NB4 (cell line): ENCODE measurements at regions not wholly inside any gene's neighbourhood (a gene's known extent, or its start where the extent isn't known, plus 50 kb on each side); places are given as distances from the start of the nearest gene placed in this dataset.

ENCODE experiments used
- DNase-seq: peaks from one replicate; pipeline ENCODE4 v3.0.0; 2010; ENCODE audit warnings: low read depth
- H3K4me3 ChIP-seq: one replicate; pipeline ENCODE4 v1.5.1; 2011; ENCODE audit warnings: mild to moderate bottlenecking, low read depth, low read length, moderate library complexity
- MYC ChIP-seq: IDR thresholded peaks from 2 replicates; pipeline ENCODE4 v1.6.1; 2011; ENCODE audit warnings: low read depth, low read length
- POLR2A ChIP-seq: IDR thresholded peaks from 2 replicates; pipeline ENCODE4 v1.6.1; 2011; ENCODE audit warnings: mild to moderate bottlenecking; ENCODE audit not compliant: insufficient read length; ENCODE audit errors: extremely low read depth
- TF ChIP-seq, protein P1 (sequence below): IDR thresholded peaks from 2 replicates; pipeline ENCODE4 v1.6.1; 2011; ENCODE audit warnings: low read depth, low read length
- TF ChIP-seq, protein P2 (sequence below): IDR thresholded peaks from one replicate; pipeline ENCODE4 v1.5.1; 2012; ENCODE audit warnings: low read depth, low read length

DNA sequence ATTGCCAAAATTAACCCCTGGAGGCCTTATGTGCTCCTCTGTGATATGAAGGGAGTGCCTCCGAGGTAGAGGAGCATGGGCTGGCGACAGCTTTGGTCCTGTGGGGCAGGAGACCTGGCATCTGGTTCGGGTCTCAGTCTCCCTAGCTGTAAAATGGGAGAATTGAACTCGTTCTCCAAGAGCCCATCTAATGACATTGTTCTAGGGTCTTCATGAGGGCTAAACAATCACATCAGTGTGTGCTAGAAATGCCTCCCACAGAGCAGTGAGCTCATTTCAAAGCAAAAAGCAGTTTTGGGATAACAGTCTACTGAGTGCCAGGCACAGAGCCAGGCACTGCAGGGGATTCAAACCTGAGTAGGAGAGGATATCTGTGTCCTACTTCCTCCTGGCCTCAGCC, 248.0 kb downstream of the RPS24 start:
- no peak overlapping the region for H3K4me3 ChIP-seq
- no peak for DNase-seq
- TF ChIP-seq POLR2A = no peak
- TF ChIP-seq, protein P1, sequence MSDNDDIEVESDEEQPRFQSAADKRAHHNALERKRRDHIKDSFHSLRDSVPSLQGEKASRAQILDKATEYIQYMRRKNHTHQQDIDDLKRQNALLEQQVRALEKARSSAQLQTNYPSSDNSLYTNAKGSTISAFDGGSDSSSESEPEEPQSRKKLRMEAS = no peak
- no peak for TF ChIP-seq MYC
- TF ChIP-seq, protein P2, sequence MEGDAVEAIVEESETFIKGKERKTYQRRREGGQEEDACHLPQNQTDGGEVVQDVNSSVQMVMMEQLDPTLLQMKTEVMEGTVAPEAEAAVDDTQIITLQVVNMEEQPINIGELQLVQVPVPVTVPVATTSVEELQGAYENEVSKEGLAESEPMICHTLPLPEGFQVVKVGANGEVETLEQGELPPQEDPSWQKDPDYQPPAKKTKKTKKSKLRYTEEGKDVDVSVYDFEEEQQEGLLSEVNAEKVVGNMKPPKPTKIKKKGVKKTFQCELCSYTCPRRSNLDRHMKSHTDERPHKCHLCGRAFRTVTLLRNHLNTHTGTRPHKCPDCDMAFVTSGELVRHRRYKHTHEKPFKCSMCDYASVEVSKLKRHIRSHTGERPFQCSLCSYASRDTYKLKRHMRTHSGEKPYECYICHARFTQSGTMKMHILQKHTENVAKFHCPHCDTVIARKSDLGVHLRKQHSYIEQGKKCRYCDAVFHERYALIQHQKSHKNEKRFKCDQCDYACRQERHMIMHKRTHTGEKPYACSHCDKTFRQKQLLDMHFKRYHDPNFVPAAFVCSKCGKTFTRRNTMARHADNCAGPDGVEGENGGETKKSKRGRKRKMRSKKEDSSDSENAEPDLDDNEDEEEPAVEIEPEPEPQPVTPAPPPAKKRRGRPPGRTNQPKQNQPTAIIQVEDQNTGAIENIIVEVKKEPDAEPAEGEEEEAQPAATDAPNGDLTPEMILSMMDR = no peak

DNA sequence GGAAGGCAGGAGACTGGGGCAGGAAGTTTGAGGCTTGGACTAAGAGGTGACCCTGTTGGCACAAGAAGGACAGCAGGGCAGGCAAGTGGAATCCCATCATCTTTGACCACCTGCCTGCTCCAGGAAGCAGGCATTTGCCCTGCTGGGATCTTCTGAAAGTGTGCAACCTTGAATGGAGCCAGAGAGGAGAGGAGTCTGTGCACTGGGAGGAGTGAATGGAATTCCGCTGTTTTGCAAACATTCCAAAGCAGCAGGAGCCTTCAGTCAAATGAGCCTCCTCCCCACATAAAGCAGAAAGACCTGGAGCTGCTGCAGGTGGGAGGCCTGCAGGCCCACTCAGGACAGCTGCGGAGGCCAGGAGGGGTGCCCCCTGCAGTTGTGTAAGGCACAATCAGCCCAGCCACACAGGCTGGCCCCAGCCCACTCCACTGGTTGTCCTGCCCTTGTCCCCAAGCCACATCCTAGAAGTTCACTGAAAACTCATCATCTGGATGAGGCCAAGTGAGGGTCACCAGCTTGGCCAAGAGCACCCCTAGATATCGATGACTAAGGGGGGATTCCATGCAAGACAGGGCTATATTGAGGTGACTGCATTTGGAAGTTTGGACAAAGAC, 249.5 kb downstream of the RPS24 start:
- H3K4me3 ChIP-seq = no peak overlapping the region
- no peak for TF ChIP-seq POLR2A
- TF ChIP-seq, protein P1 = no peak
- TF ChIP-seq, protein P2 = no peak
- TF ChIP-seq MYC = no peak
- no peak for DNase-seq

DNA sequence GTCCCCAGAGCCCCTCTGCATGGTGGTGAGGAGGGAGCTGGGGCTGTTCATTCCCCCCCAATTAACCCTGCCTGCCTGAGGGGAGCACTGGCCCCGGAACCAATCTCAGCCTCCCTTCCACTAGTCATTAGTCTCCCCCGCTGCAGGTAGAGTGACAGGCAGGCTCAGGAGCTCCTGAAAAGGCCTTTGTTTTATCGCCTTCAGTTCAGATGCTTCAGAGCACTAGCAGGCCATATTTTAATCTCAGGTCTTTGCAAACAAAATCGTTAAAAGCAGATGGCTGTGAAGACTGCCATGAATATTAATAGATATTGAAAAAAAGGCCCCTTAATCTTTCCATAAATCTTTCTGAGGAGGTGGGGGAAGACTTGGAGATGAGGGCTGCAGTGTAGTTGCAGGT, 250.7 kb downstream of the RPS24 start:
- TF ChIP-seq POLR2A (no peak), MYC (no peak)
- TF ChIP-seq, protein P2 = no peak
- no peak for DNase-seq
- no peak overlapping the region for H3K4me3 ChIP-seq

DNA sequence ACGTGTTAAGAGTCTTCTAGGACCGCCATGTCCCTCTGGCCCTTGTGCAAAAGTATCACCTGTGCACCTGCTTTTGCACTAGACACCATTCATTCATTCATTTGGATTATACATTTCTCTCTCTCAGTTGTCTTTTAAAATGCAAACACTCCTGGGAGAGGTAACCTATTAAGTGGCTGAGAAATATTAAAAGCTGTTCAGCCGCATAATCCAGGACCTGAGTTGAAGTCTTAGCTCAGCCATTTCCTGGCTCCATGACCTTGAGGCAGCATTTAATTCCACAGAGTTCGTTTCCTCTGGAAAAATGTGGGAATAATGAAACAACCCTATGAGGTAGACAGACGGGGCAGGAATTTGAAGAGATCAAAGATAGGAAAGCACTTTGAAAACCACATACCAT, 251.6 kb downstream of the RPS24 start:
- DNase-seq = no peak
- TF ChIP-seq, protein P2 = no peak
- TF ChIP-seq MYC (no peak), POLR2A (no peak)
- TF ChIP-seq, protein P1 = no peak
- H3K4me3 ChIP-seq = no peak overlapping the region

DNA sequence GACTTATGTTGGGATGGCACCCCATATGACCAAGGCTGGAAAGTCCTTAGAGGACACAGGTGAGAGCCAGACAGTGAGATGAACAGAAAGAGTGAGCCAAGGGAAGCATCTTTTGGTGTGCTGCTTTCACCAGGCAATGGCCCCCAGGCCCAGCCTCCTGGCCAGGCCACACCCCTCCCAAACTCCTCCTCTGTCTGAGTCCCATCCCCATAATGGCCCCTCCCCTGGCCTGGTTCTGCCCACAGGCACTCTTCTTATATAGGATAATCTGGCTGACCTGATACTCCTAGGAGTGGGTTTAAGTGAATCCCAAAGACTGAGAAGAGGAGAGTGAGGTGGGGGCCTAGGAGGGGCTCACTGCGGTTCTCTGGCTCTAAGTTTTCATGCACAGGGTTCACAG, 252.5 kb downstream of the RPS24 start:
- no peak for DNase-seq
- no peak overlapping the region for H3K4me3 ChIP-seq
- TF ChIP-seq, protein P2 = no peak
- no peak for TF ChIP-seq POLR2A
- TF ChIP-seq MYC = no peak
- TF ChIP-seq, protein P1 = no peak

DNA sequence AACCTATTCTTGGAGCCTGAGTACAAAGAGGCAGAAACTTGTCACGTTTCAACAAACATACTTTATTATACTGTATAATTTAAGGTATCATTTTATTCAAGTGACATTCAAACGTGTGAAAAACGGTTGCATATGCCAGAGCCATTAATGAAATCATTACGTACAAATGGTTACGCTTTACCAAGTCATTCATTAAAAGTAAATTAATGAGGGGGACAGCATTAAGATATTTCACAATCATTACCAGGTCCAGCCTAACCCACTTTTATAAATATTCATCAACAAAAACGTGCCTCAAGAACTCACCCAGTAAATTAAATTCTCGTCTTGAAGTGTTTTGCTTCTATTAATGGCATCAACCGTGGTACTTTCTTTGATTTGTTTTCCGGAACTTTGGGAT, 253.0 kb downstream of the RPS24 start:
- TF ChIP-seq, protein P2 = no peak
- DNase-seq = no peak
- H3K4me3 ChIP-seq = no peak overlapping the region
